RWPE2 (cell line): ENCODE measurements at regions not wholly inside any gene's neighbourhood (a gene's known extent, or its start where the extent isn't known, plus 50 kb on each side); places are given as distances from the start of the nearest gene placed in this dataset.

ENCODE experiments used
- ATAC-seq: fragments of 200-7000 bp; cut with Tn5 transposase; 3 replicates; pipeline ENCODE4 v1.9.1; 2021; ENCODE audit warnings: low read depth
- DNase-seq: peaks from one replicate; pipeline ENCODE4 v3.0.0-alpha.2; 2020; ENCODE audit warnings: low spot score
- H3K27ac ChIP-seq: fragments of 450-650 bp; 2 replicates; pipeline ENCODE4 v1.5.1; 2017; ENCODE audit warnings: mild to moderate bottlenecking; ENCODE audit not compliant: poor library complexity, severe bottlenecking
- H3K27me3 ChIP-seq: fragments of 250-450 bp; sonication (Bioruptor Pico); 2 replicates; pipeline ENCODE4 v1.5.1; 2021; ENCODE audit warnings: mild to moderate bottlenecking, moderate library complexity; ENCODE audit not compliant: insufficient read depth, poor library complexity, severe bottlenecking
- H3K36me3 ChIP-seq: fragments of 250-450 bp; sonication (Bioruptor Pico); 2 replicates; pipeline ENCODE4 v1.5.1; 2020; ENCODE audit warnings: low read depth, mild to moderate bottlenecking, moderate library complexity
- H3K4me1 ChIP-seq: fragments of 250-450 bp; sonication (Bioruptor Pico); 2 replicates; pipeline ENCODE4 v1.5.1; 2021; ENCODE audit warnings: mild to moderate bottlenecking, moderate library complexity; ENCODE audit not compliant: insufficient read depth, poor library complexity, severe bottlenecking
- H3K4me3 ChIP-seq: fragments of 250-450 bp; sonication (Bioruptor Pico); 2 replicates; pipeline ENCODE4 v1.5.1; 2021; ENCODE audit warnings: mild to moderate bottlenecking, moderate library complexity; ENCODE audit not compliant: severe bottlenecking
- H3K9me3 ChIP-seq: fragments of 250-450 bp; sonication (Bioruptor Pico); 2 replicates; pipeline ENCODE4 v1.5.1; 2021; ENCODE audit warnings: mild to moderate bottlenecking, moderate library complexity; ENCODE audit not compliant: severe bottlenecking
- CTCF ChIP-seq: fragments of 450-650 bp; IDR thresholded peaks from one replicate; pipeline ENCODE4 v1.5.1; 2017; ENCODE audit warnings: mild to moderate bottlenecking, moderate library complexity; ENCODE audit not compliant: poor library complexity, severe bottlenecking

- no peak overlapping the region for H3K27ac ChIP-seq
- no peak for TF ChIP-seq CTCF
Measured at GRCh38 chr3:16794257-16794656, 90.5 kb upstream of the PLCL2 start.

GRCh38 chr3:16795581-16795980 is 89.2 kb upstream of the PLCL2 start:
- Histone ChIP-seq H3K4me3 (no peak overlapping the region), H3K27ac (no peak overlapping the region), H3K36me3 (no peaks in the 10 kb centered on the region), H3K9me3 (no peaks in the 10 kb centered on the region), H3K27me3 (no peaks in the 10 kb centered on the region), H3K4me1 (no peaks in the 10 kb centered on the region)
- DNase-seq (no peak), ATAC-seq (no peak)
- TF ChIP-seq CTCF, result no peak

More at GRCh38 chr3:16794257-16794656, 90.5 kb upstream of the PLCL2 start:
- Histone ChIP-seq H3K4me3 (no peak overlapping the region), H3K36me3 (no peaks in the 10 kb centered on the region), H3K4me1 (no peaks in the 10 kb centered on the region), H3K27me3 (no peaks in the 10 kb centered on the region), H3K9me3 (no peaks in the 10 kb centered on the region)
- ATAC-seq, result no peak
- no peak for DNase-seq

- H3K9me3 ChIP-seq, result no peaks in the 10 kb centered on the region
- H3K27ac ChIP-seq, result no peak overlapping the region
- no peaks in the 10 kb centered on the region for H3K36me3 ChIP-seq
- no peak overlapping the region for H3K4me3 ChIP-seq
- no peaks in the 10 kb centered on the region for H3K4me1 ChIP-seq
- H3K27me3 ChIP-seq, result peaks cover 2% of the 10 kb centered on the region
- no peak for ATAC-seq
- TF ChIP-seq CTCF, result no peak
- DNase-seq, result no peak
Measured at GRCh38 chr3:16797831-16798230, 86.9 kb upstream of the PLCL2 start.

GRCh38 chr3:16798738-16799137 is 86.0 kb upstream of the PLCL2 start:
- no peaks in the 10 kb centered on the region for H3K36me3 ChIP-seq
- H3K4me1 ChIP-seq, result no peaks in the 10 kb centered on the region
- peaks cover 2% of the 10 kb centered on the region for H3K27me3 ChIP-seq
- no peak for DNase-seq
- H3K9me3 ChIP-seq, result no peaks in the 10 kb centered on the region
- no peak for ATAC-seq
- H3K27ac ChIP-seq, result no peak overlapping the region
- no peak for TF ChIP-seq CTCF
- H3K4me3 ChIP-seq, result no peak overlapping the region

- Histone ChIP-seq H3K4me1 (no peaks in the 10 kb centered on the region), H3K4me3 (no peak overlapping the region), H3K9me3 (no peaks in the 10 kb centered on the region), H3K27me3 (peaks cover 2% of the 10 kb centered on the region), H3K27ac (no peak overlapping the region), H3K36me3 (no peaks in the 10 kb centered on the region)
- TF ChIP-seq CTCF, result no peak
- no peak for ATAC-seq
- no peak for DNase-seq
Measured at GRCh38 chr3:16800361-16800760, 84.4 kb upstream of the PLCL2 start.
